ENCODE measurements at regions not wholly inside any gene's neighbourhood (a gene's known extent, or its start where the extent isn't known, plus 50 kb on each side); places are given as distances from the start of the nearest gene placed in this dataset.

DNA sequence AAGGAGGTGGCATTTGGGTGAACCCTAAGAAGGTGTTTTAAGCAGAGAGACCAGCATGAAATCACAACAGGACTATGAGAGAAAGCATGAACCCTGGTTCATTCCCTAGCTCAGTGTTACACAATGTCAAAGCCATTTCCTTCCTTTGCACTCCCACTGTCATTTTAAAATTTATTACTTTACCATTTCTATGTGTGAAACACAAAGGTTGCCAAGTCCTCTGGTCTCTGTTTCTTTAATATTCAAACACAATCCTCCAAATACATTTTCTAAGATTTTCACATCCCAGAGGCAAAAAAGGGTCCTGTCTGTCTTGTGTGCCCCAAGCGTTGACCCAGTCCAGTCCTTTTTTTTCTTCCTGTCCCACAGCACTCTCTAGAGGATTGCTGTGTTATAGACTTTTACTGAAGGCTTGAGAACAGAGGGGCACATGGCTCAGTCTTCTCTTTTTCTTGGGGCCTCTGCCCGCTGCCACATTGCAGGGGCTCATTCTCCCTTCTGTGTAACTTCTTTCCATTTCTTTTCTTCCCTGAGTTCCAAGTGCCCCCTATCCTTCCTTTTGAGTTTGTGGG is 78.6 kb upstream of the SLC28A3 start:
- peak; percentile 57 for DNase-seq (ENCODE audit: low read depth)
- no peak overlapping the region for H3K4me3 ChIP-seq (ENCODE audit: low read depth, low read length)
- no peak for TF ChIP-seq POLR2A (IDR thresholded peaks at IDR 0.05; ENCODE audit: extremely low read depth, insufficient read length)
- no peak for TF ChIP-seq MYC (IDR thresholded peaks at IDR 0.05; ENCODE audit: low read depth, low read length)
- TF ChIP-seq CTCF (IDR thresholded peaks at IDR 0.05; ENCODE audit: low read depth, low read length), result peak; percentile 35
- TF ChIP-seq, protein P1, sequence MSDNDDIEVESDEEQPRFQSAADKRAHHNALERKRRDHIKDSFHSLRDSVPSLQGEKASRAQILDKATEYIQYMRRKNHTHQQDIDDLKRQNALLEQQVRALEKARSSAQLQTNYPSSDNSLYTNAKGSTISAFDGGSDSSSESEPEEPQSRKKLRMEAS (IDR thresholded peaks at IDR 0.05; ENCODE audit: low read depth, low read length), result peak; percentile 30; the same call in 1 of the 2 replicates

DNA sequence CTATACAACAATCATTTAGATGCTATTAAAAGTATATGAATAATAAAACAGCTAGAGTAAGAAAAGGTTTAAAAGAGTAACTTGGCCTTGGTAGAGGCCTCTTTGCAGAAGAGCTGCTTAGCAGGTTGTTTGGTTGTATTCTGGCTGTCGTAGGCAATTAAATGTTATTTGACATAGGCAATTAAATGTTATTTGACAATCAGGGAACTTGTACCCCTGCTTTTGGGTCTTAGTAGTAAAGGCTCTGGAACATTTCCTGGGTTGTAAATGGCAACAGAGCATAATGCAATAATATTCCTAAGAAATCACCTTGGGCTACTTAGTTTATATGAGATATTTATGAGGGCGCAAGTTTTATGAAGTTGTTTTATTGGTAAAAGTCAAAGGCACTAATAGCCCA is 84.4 kb upstream of the SLC28A3 start:
- TF ChIP-seq CTCF (IDR thresholded peaks at IDR 0.05; ENCODE audit: low read depth, low read length) (no peak), POLR2A (IDR thresholded peaks at IDR 0.05; ENCODE audit: extremely low read depth, insufficient read length) (no peak), MYC (IDR thresholded peaks at IDR 0.05; ENCODE audit: low read depth, low read length) (no peak)
- TF ChIP-seq, protein P1 (IDR thresholded peaks at IDR 0.05; ENCODE audit: low read depth, low read length), result no peak
- no peak for DNase-seq (ENCODE audit: low read depth)
- no peak overlapping the region for H3K4me3 ChIP-seq (ENCODE audit: low read depth, low read length)

DNA sequence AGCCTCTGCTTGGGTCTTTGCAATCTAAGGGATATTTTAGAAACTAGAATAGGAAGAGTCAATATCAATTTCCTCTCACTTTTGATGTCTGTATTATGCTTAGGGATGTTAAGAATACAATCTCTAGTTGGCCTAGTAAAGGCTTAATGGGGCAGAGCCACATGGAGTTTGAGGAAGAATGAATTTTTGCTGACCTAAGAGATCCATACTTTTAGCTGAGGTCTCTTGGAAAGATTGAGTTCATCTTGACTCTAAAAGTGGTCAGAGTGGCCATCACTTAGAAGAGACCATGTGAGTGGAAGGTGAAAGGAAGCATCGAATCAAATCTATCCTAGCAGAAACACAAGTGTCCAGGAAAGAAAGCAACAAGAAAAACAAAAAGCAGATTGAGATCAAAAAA is 92.2 kb upstream of the SLC28A3 start:
- H3K4me3 ChIP-seq (ENCODE audit: low read depth, low read length), result no peak overlapping the region
- TF ChIP-seq, protein P1 (IDR thresholded peaks at IDR 0.05; ENCODE audit: low read depth, low read length), result no peak
- TF ChIP-seq MYC (IDR thresholded peaks at IDR 0.05; ENCODE audit: low read depth, low read length), result no peak
- no peak for TF ChIP-seq POLR2A (IDR thresholded peaks at IDR 0.05; ENCODE audit: extremely low read depth, insufficient read length)
- TF ChIP-seq CTCF (IDR thresholded peaks at IDR 0.05; ENCODE audit: low read depth, low read length), result no peak
- no peak for DNase-seq (ENCODE audit: low read depth)

DNA sequence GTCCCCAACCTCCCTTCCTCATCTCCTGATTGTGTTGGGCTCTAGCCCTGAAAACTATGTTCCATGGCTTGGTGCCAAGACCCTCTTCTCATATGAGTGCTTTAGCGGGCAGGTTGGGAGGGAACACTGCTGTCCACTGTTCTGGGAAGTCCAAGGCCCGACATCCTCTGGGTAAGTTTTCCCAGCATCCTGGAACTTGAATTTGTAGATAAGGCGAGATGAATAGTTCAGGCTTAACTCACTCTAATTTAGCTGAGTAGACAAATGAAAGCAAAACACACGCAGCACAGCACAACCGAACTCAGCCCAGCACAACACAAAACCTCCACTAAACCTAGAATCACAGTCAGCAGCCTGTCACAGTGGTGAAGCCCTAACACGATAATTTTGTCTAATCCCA is 95.3 kb upstream of the SLC28A3 start:
- no peak for TF ChIP-seq CTCF (IDR thresholded peaks at IDR 0.05; ENCODE audit: low read depth, low read length)
- no peak for TF ChIP-seq MYC (IDR thresholded peaks at IDR 0.05; ENCODE audit: low read depth, low read length)
- TF ChIP-seq, protein P1 (IDR thresholded peaks at IDR 0.05; ENCODE audit: low read depth, low read length), result no peak
- no peak for TF ChIP-seq POLR2A (IDR thresholded peaks at IDR 0.05; ENCODE audit: extremely low read depth, insufficient read length)
- DNase-seq (ENCODE audit: low read depth), result no peak
- no peak overlapping the region for H3K4me3 ChIP-seq (ENCODE audit: low read depth, low read length)

DNA sequence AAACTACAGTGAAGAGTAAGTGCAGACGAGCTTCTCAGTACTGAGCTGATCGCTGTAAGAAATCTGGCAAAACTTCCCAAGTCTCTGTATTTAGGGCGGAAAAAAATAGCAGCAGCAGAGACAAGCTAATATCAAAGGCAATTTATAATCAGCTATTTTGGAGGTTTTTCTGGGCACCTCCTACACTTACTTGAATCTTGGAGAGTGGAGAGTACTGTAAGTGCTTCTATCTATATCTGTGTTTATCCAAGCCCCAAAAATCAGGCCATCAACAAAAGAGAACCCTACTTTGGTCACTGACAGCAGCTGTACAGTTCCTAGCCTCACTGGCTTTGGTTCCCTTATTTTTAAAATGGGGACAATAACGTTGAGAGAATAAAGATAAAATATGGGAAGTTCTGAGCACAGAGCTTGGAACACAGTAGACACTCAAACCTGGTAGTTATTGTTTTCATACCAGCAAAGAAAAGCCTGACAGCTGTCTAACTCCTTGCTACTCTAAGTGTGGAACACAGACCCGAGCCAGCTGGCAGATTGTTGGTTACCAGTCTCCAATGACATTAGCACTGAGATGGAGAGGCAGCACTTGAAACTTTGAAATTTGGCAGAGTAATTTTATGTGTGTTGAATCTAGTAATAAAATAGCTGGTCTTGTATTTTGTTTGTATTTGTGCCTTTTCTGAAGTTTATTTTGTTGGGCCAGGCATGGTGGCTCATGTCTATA is 96.0 kb upstream of the SLC28A3 start:
- DNase-seq (ENCODE audit: low read depth), result no peak
- TF ChIP-seq POLR2A (IDR thresholded peaks at IDR 0.05; ENCODE audit: extremely low read depth, insufficient read length) (no peak), MYC (IDR thresholded peaks at IDR 0.05; ENCODE audit: low read depth, low read length) (no peak), CTCF (IDR thresholded peaks at IDR 0.05; ENCODE audit: low read depth, low read length) (no peak)
- TF ChIP-seq, protein P1 (IDR thresholded peaks at IDR 0.05; ENCODE audit: low read depth, low read length), result no peak
- H3K4me3 ChIP-seq (ENCODE audit: low read depth, low read length), result no peak overlapping the region
